Uterus (tissue), 2 donors: ENCODE measurements at regions not wholly inside any gene's neighbourhood (a gene's known extent, or its start where the extent isn't known, plus 50 kb on each side); places are given as distances from the start of the nearest gene placed in this dataset.

Experiments
- CTCF ChIP-seq, 4 experiments: fragments of 200-600 bp in 2 of 4; fragments of 450-650 bp in 2 of 4; sonication (generic) in 2 of 4; IDR thresholded peaks; one replicate each; pipeline ENCODE4 v1.5.1; 2016 to 2019; ENCODE audit warnings: antibody characterized with exemption in 4 of 4, mild to moderate bottlenecking in 2 of 4, moderate library complexity in 1 of 4
- POLR2A ChIP-seq, 2 donors: fragments of 450-650 bp; IDR thresholded peaks; one replicate each; pipeline ENCODE4 v1.6.1; 2016; ENCODE audit warnings: antibody characterized with exemption in 2 of 2, mild to moderate bottlenecking in 1 of 2, moderate library complexity in 1 of 2

GRCh38 chr21:20685475-20685874, 312.7 kb upstream of the NCAM2 start:
- TF ChIP-seq CTCF (IDR thresholded peaks at IDR 0.05), result no peak
- no peak for TF ChIP-seq POLR2A (IDR thresholded peaks at IDR 0.05)
